ENCODE measurements at regions not wholly inside any gene's neighbourhood (a gene's known extent, or its start where the extent isn't known, plus 50 kb on each side); places are given as distances from the start of the nearest gene placed in this dataset.

- Histone ChIP-seq H3K9ac (ENCODE audit: low read length) (no peak overlapping the region), H3K4me2 (ENCODE audit: low read length) (no peak overlapping the region), H3K79me2 (ENCODE audit: low read length) (no peaks in the 10 kb centered on the region), H3K27me3 (ENCODE audit: low read depth, low read length) (no peaks in the 10 kb centered on the region), H3K27ac (ENCODE audit: low read length) (no peak overlapping the region), H3K36me3 (replicated peaks; ENCODE audit: low read depth, low read length) (no peaks in the 10 kb centered on the region), H3K4me3 (ENCODE audit: low read length) (no peak overlapping the region), H2AFZ (ENCODE audit: low read depth, low read length) (no peak overlapping the region), H3K9me3 (ENCODE audit: insufficient read depth, low read length) (no peaks in the 10 kb centered on the region), H3K4me1 (ENCODE audit: low read length) (no peaks in the 10 kb centered on the region), H4K20me1 (ENCODE audit: insufficient read depth, low read length) (no peaks in the 10 kb centered on the region)
- TF ChIP-seq CTCF (IDR thresholded peaks at IDR 0.05; ENCODE audit: low read depth, low read length), result no peak
- no peak for TF ChIP-seq EZH2phosphoT487 (IDR thresholded peaks at IDR 0.05; ENCODE audit: low read depth)
These were observed 350.2 kb downstream of the FOXL1 start for GRCh38 chr16:86928523-86929011.

GRCh38 chr16:86929057-86929871, 350.9 kb downstream of the FOXL1 start:
- H4K20me1 ChIP-seq (ENCODE audit: insufficient read depth, low read length), result no peaks in the 10 kb centered on the region
- no peak for TF ChIP-seq CTCF (IDR thresholded peaks at IDR 0.05; ENCODE audit: low read depth, low read length)
- TF ChIP-seq EZH2phosphoT487 (IDR thresholded peaks at IDR 0.05; ENCODE audit: low read depth), result no peak

GRCh38 chr16:86930001-86930400, 351.7 kb downstream of the FOXL1 start:
- H3K4me1 ChIP-seq (ENCODE audit: low read length), result no peaks in the 10 kb centered on the region
- H3K9me3 ChIP-seq (ENCODE audit: insufficient read depth, low read length), result no peaks in the 10 kb centered on the region
- no peak overlapping the region for H3K4me2 ChIP-seq (ENCODE audit: low read length)
- H3K36me3 ChIP-seq (replicated peaks; ENCODE audit: low read depth, low read length), result no peaks in the 10 kb centered on the region
- no peaks in the 10 kb centered on the region for H3K27me3 ChIP-seq (ENCODE audit: low read depth, low read length)
- TF ChIP-seq EZH2phosphoT487 (IDR thresholded peaks at IDR 0.05; ENCODE audit: low read depth) (no peak), CTCF (IDR thresholded peaks at IDR 0.05; ENCODE audit: low read depth, low read length) (no peak)
- no peaks in the 10 kb centered on the region for H4K20me1 ChIP-seq (ENCODE audit: insufficient read depth, low read length)
- H3K27ac ChIP-seq (ENCODE audit: low read length), result no peak overlapping the region
- no peak overlapping the region for H3K4me3 ChIP-seq (ENCODE audit: low read length)
- no peak overlapping the region for H2AFZ ChIP-seq (ENCODE audit: low read depth, low read length)
- no peaks in the 10 kb centered on the region for H3K79me2 ChIP-seq (ENCODE audit: low read length)
- H3K9ac ChIP-seq (ENCODE audit: low read length), result no peak overlapping the region

More at GRCh38 chr16:86929057-86929871, 350.9 kb downstream of the FOXL1 start:
- H2AFZ ChIP-seq (ENCODE audit: low read depth, low read length), result no peak overlapping the region
- no peaks in the 10 kb centered on the region for H3K9me3 ChIP-seq (ENCODE audit: insufficient read depth, low read length)
- H3K4me1 ChIP-seq (ENCODE audit: low read length), result no peaks in the 10 kb centered on the region
- no peak overlapping the region for H3K27ac ChIP-seq (ENCODE audit: low read length)
- H3K27me3 ChIP-seq (ENCODE audit: low read depth, low read length), result no peaks in the 10 kb centered on the region
- no peak overlapping the region for H3K4me2 ChIP-seq (ENCODE audit: low read length)
- no peak overlapping the region for H3K9ac ChIP-seq (ENCODE audit: low read length)
- no peak overlapping the region for H3K4me3 ChIP-seq (ENCODE audit: low read length)
- H3K79me2 ChIP-seq (ENCODE audit: low read length), result no peaks in the 10 kb centered on the region
- no peaks in the 10 kb centered on the region for H3K36me3 ChIP-seq (replicated peaks; ENCODE audit: low read depth, low read length)

- TF ChIP-seq EZH2phosphoT487 (IDR thresholded peaks at IDR 0.05; ENCODE audit: low read depth) (no peak), CTCF (IDR thresholded peaks at IDR 0.05; ENCODE audit: low read depth, low read length) (no peak)
- Histone ChIP-seq H3K9ac (ENCODE audit: low read length) (no peak overlapping the region), H2AFZ (ENCODE audit: low read depth, low read length) (no peak overlapping the region)
These were observed 352.5 kb downstream of the FOXL1 start for GRCh38 chr16:86930663-86931373.

More at GRCh38 chr16:86930663-86931373, 352.5 kb downstream of the FOXL1 start:
- H3K79me2 ChIP-seq (ENCODE audit: low read length), result no peaks in the 10 kb centered on the region
- no peaks in the 10 kb centered on the region for H3K4me1 ChIP-seq (ENCODE audit: low read length)
- H3K27ac ChIP-seq (ENCODE audit: low read length), result no peak overlapping the region
- H3K4me2 ChIP-seq (ENCODE audit: low read length), result no peak overlapping the region
- no peaks in the 10 kb centered on the region for H3K9me3 ChIP-seq (ENCODE audit: insufficient read depth, low read length)
- no peaks in the 10 kb centered on the region for H4K20me1 ChIP-seq (ENCODE audit: insufficient read depth, low read length)
- H3K4me3 ChIP-seq (ENCODE audit: low read length), result no peak overlapping the region
- no peaks in the 10 kb centered on the region for H3K36me3 ChIP-seq (replicated peaks; ENCODE audit: low read depth, low read length)
- no peaks in the 10 kb centered on the region for H3K27me3 ChIP-seq (ENCODE audit: low read depth, low read length)
